ENCODE measurements at regions not wholly inside any gene's neighbourhood (a gene's known extent, or its start where the extent isn't known, plus 50 kb on each side); places are given as distances from the start of the nearest gene placed in this dataset.
"Not testable (repeated sequence)": the region's sequence is repeated elsewhere in the genome, so short reads cannot be mapped to it uniquely, and the experiment has no call there.

DNA sequence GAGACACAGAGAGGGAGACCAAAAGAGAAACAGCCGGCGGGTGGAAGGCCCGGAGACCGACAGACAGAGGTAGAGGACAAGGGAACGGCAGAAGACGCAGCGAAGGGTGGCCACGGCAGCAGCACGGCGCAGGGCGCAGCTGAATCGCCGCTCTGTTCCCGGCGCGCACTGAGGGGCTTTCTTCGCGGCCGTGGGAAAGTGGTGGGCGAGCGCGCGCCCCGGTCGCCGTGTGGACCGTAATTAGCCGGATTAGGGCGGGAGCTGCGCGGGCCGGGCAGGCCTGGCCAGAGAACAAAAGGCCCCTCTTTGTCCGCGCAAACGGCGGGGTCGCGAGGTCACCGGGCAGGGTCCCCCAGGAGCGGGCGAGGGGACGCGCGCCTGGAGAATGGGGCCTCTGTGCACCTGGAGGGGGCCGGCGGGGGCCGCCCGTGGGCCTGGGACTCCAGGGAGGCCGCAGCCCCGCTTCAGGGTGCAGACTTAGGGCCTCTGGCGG, 158.3 kb downstream of the ZFP36L2 start:
- TF ChIP-seq, protein P1, sequence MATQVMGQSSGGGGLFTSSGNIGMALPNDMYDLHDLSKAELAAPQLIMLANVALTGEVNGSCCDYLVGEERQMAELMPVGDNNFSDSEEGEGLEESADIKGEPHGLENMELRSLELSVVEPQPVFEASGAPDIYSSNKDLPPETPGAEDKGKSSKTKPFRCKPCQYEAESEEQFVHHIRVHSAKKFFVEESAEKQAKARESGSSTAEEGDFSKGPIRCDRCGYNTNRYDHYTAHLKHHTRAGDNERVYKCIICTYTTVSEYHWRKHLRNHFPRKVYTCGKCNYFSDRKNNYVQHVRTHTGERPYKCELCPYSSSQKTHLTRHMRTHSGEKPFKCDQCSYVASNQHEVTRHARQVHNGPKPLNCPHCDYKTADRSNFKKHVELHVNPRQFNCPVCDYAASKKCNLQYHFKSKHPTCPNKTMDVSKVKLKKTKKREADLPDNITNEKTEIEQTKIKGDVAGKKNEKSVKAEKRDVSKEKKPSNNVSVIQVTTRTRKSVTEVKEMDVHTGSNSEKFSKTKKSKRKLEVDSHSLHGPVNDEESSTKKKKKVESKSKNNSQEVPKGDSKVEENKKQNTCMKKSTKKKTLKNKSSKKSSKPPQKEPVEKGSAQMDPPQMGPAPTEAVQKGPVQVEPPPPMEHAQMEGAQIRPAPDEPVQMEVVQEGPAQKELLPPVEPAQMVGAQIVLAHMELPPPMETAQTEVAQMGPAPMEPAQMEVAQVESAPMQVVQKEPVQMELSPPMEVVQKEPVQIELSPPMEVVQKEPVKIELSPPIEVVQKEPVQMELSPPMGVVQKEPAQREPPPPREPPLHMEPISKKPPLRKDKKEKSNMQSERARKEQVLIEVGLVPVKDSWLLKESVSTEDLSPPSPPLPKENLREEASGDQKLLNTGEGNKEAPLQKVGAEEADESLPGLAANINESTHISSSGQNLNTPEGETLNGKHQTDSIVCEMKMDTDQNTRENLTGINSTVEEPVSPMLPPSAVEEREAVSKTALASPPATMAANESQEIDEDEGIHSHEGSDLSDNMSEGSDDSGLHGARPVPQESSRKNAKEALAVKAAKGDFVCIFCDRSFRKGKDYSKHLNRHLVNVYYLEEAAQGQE (IDR thresholded peaks at IDR 0.05; ENCODE audit: insufficient replicate concordance, low read depth) = no peak
- TF ChIP-seq SPI1 (IDR thresholded peaks at IDR 0.05; ENCODE audit: borderline replicate concordance, low read depth) = no peak
- TF ChIP-seq POLR2AphosphoS5 (IDR thresholded peaks at IDR 0.05; ENCODE audit: low read depth) = no peak
- TF ChIP-seq, protein P2, sequence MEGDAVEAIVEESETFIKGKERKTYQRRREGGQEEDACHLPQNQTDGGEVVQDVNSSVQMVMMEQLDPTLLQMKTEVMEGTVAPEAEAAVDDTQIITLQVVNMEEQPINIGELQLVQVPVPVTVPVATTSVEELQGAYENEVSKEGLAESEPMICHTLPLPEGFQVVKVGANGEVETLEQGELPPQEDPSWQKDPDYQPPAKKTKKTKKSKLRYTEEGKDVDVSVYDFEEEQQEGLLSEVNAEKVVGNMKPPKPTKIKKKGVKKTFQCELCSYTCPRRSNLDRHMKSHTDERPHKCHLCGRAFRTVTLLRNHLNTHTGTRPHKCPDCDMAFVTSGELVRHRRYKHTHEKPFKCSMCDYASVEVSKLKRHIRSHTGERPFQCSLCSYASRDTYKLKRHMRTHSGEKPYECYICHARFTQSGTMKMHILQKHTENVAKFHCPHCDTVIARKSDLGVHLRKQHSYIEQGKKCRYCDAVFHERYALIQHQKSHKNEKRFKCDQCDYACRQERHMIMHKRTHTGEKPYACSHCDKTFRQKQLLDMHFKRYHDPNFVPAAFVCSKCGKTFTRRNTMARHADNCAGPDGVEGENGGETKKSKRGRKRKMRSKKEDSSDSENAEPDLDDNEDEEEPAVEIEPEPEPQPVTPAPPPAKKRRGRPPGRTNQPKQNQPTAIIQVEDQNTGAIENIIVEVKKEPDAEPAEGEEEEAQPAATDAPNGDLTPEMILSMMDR (IDR thresholded peaks at IDR 0.05; ENCODE audit: insufficient read depth, low read length) = no peak
- TF ChIP-seq GABPA (IDR thresholded peaks at IDR 0.05; ENCODE audit: low read depth) = no peak
- Histone ChIP-seq H3K4me3 (replicated peaks; ENCODE audit: insufficient read depth, low read length) (no peak overlapping the region), H3K27ac (replicated peaks) (no peak overlapping the region), H3K27me3 (ENCODE audit: insufficient read depth, poor library complexity, severe bottlenecking) (no peaks in the 10 kb centered on the region)
- no peak for DNase-seq (ENCODE audit: low read depth in 1 of 2, low spot score in 1 of 2)

DNA sequence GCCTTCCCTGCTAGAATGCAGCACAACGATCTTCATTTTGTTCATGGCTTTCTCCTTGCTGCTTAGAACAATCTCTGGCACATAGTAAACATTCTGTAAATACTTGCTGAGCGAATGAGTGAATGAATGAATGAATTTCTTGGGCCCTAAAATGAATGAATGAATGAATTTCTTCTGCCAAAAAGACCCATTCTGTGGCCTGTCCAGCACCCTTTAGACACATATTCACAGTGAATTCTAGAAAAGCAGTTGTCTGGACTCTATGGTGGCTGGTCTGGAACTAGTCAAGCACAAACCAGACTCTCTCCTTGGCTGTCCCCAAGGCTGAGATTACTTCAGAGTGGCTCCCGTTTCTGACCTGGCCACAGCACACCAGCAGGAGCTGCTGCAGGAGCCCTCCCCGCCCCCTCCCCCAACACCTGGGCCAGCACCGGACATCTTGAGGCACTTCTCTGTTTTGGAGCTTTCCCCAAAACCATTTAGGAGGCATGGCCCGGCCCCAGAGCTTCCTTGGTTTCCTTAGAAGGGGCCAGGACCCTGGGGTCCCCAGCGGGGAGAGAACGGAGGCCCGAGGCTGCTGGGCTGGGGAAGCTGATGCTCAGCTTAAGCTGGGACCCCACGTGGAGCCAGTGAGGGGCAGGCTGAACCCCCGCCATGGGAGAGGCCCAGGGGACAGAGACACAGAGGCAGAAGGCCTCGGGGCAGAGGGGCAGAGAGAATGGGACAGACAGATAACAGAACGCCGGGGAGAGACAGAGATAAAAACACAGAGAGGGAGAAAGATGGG, 159.0 kb downstream of the ZFP36L2 start:
- DNase-seq (ENCODE audit: low read depth in 1 of 2, low spot score in 1 of 2) = no peak
- H3K4me3 ChIP-seq (replicated peaks; ENCODE audit: insufficient read depth, low read length) = no peak overlapping the region
- no peaks in the 10 kb centered on the region for H3K27me3 ChIP-seq (ENCODE audit: insufficient read depth, poor library complexity, severe bottlenecking)
- H3K27ac ChIP-seq (replicated peaks) = no peak overlapping the region
- TF ChIP-seq, protein P1 (IDR thresholded peaks at IDR 0.05; ENCODE audit: insufficient replicate concordance, low read depth) = no peak
- TF ChIP-seq, protein P2 (IDR thresholded peaks at IDR 0.05; ENCODE audit: insufficient read depth, low read length) = no peak
- no peak for TF ChIP-seq SPI1 (IDR thresholded peaks at IDR 0.05; ENCODE audit: borderline replicate concordance, low read depth)
- TF ChIP-seq GABPA (IDR thresholded peaks at IDR 0.05; ENCODE audit: low read depth) = no peak
- TF ChIP-seq POLR2AphosphoS5 (IDR thresholded peaks at IDR 0.05; ENCODE audit: low read depth) = no peak

DNA sequence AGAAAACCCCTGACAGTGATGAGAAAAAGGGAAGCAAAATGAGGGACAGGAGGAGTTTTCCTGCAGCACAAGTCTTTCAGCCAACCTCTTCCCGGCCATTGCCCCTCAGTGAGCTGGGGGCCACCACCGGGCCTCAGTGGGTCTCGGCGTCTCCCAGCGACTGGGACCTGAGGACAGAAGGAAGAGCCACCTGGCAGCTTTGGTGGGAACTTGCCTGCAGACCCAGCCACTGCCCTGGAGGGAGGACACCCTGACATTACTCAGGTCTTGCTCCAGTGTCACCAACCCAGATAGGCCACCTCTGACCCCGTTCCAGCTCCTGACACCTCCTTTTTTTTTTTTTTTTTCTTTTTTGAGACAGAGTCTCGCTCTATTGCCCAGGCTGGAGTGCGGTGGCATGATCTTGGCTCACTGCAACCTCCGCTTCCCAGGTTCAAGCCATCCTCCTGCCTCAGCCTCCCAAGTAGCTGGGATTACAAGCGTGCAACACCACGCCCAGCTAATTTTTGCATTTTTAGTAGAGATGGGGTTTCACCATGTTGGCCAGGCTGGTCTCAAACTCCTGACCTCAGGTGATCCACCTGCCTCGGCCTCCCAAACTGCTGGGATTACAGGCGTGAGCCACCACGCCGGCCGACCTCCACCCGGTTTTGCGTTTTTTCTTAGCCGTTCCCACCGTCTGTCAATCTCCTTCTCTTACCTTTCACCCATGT, 159.7 kb downstream of the ZFP36L2 start:
- not testable (repeated sequence) for H3K27me3 ChIP-seq (ENCODE audit: insufficient read depth, poor library complexity, severe bottlenecking); DNase-seq (ENCODE audit: low read depth in 1 of 2, low spot score in 1 of 2); H3K27ac ChIP-seq (replicated peaks); H3K4me3 ChIP-seq (replicated peaks; ENCODE audit: insufficient read depth, low read length)

DNA sequence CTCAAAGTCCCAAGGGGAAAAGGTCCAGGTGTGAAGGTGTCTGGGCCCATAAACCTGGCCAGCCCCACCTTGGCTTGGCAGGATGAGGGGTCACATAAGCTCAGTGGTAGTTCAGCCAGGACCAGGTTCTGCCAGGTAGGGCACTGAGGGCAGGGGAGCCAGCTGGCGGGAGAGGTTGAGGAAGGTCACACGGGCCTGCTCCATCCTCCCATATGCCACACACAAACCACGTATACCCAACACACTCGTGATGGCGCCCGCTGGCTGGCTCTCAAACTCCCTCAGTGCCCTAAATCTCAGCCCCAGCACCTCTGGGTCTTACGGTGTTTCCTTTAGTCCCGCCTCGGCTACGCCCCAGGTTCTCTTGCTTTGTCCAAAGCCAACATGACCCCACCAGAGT, 160.5 kb downstream of the ZFP36L2 start:
- H3K27ac ChIP-seq (replicated peaks) = no peak overlapping the region
- TF ChIP-seq, protein P2 (IDR thresholded peaks at IDR 0.05; ENCODE audit: insufficient read depth, low read length) = no peak
- TF ChIP-seq SPI1 (IDR thresholded peaks at IDR 0.05; ENCODE audit: borderline replicate concordance, low read depth) (no peak), GABPA (IDR thresholded peaks at IDR 0.05; ENCODE audit: low read depth) (no peak), POLR2AphosphoS5 (IDR thresholded peaks at IDR 0.05; ENCODE audit: low read depth) (no peak)
- TF ChIP-seq, protein P1 (IDR thresholded peaks at IDR 0.05; ENCODE audit: insufficient replicate concordance, low read depth) = no peak
- H3K4me3 ChIP-seq (replicated peaks; ENCODE audit: insufficient read depth, low read length) = no peak overlapping the region
- no peaks in the 10 kb centered on the region for H3K27me3 ChIP-seq (ENCODE audit: insufficient read depth, poor library complexity, severe bottlenecking)
- no peak for DNase-seq (ENCODE audit: low read depth in 1 of 2, low spot score in 1 of 2)
